Brain pericyte (primary cell): ENCODE measurements at regions not wholly inside any gene's neighbourhood (a gene's known extent, or its start where the extent isn't known, plus 50 kb on each side); places are given as distances from the start of the nearest gene placed in this dataset.

ENCODE experiments used
- DNase-seq: peaks from one replicate; pipeline ENCODE4 v3.0.0-alpha.2; 2012; ENCODE audit warnings: low read depth, low spot score

DNA sequence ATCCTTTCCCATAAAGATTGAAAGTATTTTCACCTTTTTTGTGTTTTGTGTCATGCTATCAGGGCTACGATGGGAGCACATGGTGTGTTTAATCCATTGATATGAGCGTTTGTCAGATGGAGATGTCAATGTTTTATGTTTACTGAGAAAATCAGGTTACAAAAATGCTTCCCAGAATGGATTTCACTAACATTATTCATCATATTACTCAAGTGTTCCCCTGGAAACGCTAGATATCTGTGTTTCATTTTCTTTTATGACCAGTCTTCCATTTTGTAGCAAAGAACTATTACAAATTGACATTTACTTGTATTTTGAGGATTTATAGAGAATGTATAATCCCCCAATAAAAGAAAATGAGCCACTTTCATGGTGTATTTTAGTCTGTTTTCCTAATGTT, 293.5 kb upstream of the AKR1E2 start:
- DNase-seq = no peak

DNA sequence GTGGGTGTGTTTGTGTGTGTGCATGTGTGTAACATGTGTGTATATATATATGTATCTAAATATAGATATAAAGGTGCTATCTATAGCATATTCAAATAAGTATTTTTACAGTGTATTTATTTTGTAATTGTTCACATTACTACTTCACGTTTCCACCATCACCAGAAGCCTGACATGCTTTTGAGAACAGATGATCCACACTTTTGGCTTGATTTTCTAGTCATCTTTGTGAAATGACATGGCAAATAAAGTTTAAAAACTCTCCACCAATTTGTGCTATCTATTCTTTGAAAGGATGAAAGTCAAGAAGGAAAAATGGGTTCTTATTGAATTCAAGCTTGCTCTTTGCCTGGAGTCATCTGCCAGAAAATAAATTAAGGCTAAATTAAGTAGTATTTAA, 294.0 kb upstream of the AKR1E2 start:
- no peak for DNase-seq

DNA sequence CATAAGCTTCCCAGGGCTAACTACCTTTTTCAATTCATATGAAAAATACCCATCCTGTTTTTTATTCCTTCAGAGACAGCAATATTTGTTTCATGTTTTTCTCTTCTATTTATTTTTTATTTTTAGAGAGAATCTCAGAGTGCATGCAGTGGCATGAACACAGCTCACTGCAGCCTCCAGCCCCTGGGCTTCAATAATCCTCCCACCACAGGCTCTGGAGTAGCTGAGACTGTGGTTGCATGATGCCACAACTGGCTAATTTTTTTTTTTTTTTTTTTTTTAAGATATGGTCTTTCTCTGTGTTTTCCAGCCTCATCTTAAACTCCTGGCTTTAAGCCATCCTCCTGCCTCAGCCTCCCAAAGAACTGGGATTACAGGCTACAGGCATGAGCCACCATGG, 296.7 kb upstream of the AKR1E2 start:
- DNase-seq = no peak

DNA sequence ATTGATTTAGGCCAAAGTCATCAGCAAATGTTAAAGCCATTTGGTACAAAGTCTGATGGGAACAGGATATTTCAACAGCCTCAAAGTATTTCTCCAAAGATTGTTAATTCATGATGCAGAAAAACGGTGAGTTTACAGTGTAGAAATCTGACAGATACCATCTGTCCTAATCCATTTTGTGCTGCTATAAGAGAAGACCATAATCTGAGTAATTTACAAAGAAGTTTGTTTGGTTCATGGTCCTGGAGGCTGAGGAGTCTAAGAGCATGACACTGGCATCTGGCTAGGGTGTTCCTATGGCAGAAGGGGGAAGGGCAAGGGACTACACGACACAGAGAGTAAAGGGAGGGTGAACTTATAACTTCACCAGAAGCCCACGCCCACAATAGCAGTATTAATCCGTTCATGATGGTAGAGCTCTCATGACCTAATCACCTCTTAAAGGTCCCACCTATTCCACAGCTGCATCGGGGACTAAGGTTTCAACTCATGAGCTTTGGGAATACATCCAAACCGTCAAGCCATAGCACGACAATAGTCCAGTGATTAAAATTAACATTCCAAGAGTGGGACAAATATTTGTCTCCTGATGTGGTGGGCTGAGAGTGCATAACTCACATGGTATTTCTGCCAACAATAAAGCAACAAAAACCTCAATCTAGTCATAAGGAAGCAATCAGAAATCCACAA, 298.6 kb upstream of the AKR1E2 start:
- no peak for DNase-seq

DNA sequence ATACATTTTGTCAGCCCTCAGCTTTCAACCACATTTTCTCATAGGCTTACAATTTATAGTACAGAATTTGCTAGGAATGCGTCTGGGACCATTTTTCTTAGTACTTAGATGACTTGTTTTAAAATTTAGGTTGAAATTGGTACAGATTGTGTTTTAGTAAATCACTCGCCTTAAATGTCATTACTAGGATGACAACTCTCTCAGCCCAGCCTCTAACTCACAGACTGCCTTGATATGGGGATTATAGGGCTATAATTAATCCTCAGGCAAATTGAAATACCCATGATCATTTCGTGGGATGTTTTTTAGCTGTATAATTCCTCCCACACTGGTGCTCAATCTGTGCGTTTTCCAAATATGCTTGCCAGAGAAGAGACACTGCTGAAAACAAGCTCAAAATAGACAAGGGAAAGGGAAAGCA, 299.7 kb upstream of the AKR1E2 start:
- no peak for DNase-seq

DNA sequence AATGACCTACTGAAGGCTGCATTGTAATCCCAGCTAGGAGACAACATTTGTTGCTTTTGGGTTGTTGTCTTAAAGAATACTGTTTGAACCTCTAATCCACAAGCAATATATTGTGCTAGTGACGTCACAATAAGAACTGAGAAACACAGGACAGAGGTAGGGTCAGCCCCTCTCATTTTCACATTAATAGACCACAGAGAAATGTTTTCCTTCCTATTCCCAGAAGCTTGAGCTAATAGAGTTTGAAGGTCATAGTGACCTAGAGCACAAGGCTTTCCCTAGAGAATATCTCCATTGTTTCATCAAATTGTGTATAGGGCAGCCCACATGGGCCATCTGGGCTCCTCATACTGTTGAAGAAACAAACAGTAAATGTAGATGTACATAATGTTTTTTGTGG, 300.9 kb upstream of the AKR1E2 start:
- DNase-seq = no peak

DNA sequence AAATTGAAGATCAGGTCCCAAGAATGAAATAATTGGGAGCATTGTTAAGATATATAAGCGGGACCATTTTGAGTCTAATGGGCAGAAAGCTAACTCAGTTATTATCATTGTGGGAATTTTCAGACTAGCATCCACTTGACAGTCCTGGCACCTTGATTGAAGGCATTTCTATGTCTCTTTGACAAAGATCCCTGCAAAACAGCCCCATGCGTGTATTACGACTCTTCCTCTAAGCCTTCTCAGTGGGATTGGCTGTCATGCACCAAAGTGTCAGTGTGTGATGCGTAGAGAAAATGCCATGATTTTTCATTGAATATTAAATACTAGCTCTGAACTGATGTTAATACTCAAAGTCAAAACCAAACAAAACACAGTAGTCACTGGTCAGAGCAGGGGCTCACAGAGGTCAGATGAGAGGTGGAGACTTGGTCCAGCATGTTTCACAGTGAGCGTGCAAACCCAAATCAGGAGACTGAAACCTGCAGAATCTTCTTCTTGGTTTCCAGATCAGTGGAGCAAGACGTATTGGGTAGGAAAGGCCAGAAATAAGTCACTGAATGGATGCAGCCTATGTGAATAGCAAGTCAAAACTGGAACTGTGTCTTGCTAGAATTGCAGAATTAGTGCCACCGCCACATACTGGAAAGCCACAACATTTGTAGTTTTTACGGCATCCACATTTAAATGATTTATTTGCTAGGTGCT, 303.6 kb upstream of the AKR1E2 start:
- DNase-seq = no peak

DNA sequence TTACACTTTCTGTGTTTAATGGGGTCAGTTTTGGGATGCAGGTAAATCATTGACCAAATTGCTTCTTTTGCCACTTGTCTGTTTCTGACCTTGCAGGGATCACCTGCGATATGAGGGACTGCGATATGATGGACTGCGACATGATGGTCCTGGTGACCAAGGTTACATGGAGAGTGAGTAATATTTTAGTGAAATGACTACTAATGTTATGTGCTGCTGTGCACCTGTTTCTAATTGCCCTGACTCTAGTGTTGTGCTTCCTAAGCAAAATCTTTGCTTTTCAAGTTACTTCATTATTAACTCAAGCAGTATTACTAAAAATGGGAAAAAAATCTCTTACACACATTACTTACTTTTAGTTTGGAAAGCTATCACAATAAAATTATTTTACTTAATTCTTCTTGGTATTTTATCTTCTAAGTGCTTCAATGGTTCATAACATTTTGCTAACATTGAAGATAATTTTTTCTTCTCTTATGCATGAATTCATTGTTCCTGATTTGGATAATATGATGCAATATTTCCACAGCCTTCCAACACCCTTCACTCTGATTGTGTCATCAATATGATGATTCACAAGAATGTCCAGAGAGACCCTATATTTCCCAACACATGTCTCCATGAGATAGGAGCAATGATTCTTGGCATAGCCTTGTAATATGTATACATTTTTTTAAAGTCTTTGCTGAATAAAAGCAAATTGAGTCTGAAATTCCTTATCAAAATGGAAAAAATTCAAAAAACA, 306.2 kb upstream of the AKR1E2 start:
- DNase-seq = no peak

DNA sequence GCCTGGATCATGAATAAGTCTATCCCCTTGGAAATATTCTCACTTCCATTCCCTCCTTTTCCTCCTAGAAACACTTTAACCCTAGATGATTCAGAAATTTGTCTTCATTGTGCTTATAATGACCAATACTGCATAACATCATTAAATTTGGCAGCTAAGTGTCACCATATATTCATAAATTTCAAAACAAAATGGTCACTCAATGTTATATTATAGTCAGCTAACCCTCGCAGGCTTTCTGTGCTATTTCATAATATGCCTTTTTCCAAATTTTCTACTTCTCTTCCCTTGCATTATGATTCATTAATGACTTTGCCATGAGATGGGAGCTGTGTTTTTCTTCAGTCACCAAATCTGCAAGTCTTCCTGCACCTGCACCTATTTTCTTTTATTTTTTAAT, 308.3 kb upstream of the AKR1E2 start:
- no peak for DNase-seq

DNA sequence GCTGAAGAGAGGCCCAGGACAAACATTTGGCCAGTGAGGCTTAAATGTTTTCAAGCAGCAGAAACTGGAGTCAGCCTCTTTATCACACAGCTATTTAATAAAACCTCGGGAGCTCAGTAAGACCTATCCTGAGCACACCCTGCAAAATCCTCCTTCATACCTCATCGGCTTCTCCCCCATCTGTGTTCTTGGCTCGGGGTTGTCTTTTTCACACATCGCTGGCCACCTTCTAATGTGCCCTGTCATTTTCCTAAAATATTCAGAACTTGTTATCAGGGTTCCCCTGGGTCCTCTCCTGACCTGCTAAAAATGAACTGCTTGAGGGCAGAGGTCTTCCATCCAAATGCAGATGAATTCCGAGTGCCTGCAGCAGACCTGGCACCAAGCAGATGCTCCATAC, 310.3 kb upstream of the AKR1E2 start:
- no peak for DNase-seq

DNA sequence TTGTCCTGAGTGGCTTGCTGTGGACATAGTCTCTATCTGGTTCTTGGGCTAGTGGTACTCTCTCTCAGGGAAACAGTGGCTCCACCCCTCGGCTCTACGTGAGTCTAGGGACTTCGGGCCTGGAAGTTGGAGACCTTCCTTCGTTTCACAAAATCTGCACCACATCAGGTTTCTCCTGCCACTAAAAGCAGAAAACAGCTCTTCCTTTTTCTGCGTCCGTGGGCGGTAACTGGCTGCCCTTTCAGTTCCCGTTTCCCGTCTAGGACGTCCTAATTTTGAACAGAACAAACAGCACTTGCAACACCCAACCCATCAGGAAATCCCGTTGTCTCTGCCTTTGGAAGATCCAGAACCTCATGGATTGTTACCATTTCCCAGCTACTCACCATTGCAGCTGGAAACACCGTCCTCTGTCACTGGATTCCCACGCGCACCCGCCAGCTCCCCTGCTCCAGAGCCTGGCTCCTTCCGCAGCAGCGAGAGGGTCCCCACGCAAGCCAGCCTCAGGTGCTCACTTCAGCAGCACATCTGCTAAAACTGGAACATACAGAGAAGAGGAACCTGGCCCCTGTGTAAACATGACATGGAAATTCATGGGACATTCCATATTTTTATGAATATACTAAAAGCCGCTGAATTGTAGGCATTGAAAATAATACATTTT, 311.4 kb upstream of the AKR1E2 start:
- DNase-seq = no peak

DNA sequence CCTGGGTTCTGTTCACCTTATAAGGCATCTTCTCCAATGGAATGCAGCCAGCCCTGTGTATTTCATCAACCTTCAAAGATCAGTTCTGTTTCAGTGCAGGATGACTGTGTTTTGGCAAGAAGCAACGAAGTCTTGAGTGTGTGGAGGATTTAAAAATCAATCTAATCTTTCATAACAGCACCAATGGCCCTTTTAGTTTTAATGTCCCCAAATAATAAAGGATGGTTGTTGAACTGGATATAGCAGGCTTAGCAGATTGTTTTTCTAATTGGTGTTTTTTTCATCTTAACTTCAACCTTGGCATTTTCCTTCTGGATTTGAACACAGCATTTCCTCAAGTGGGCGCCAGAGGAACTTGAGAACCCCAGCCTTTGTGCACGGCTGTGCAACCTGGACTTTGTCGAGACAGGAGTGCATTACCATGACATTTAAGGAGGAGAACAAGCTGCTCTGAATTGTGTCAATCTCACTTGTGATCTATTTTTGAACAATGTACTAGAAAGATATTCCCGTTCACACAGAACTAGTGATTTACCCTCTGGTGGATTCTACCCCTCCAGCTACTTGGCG, 313.3 kb upstream of the AKR1E2 start:
- no peak for DNase-seq

DNA sequence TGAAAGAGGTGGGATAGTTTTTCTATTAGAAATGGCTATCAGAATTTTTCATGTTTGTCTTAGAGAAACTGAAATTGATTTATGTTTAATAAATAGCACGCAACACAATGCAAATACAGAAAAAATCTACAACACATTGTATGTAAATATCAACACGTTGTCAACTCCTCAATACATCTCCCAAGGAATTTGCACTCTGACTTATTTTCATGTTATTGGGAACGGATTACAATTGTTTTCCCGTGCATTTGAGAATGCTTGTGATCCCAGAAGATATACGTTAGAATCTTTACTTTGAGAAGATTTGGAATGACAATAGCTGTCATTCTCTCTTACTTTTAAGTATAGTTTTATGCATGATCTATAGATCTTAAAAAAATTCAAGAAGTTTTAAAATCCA, 313.8 kb upstream of the AKR1E2 start:
- no peak for DNase-seq

DNA sequence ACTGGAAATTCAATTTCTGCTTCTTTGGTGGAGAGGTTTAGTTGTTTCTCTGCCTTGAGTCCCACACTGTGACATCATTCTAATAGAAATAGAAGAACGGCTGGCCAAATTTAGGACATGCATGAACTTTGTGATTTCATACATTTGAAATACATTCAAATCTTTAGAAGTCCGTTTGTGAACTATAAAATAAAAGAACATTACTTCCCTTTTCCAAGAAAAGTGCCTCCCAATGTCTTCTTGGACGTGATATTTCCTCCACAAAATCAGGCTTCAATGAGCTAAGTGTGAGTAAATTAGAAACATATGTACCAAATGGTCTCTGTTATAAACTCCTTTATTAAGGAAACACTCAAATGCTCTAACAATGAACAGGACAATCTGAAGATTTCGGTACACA, 314.5 kb upstream of the AKR1E2 start:
- no peak for DNase-seq

DNA sequence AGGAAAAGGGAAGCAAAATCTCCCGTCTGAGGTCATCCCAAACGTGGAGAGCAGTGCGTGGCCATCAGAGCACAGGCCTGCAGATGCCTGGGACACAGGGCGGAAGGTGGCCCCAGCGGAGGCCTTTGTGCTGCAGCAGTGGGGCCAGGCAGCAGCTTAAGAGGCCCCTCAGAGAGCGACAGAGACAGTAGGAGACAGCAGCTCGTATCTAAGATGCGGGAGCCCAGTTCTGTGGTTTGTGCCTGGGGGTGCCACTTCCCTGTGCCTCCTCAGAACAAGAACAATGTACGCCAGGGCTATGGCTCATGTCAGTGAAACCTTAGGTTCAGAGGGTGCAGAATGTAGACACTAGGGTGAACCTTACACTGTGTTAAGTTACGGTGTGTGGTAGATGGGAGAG, 316.6 kb upstream of the AKR1E2 start:
- no peak for DNase-seq

DNA sequence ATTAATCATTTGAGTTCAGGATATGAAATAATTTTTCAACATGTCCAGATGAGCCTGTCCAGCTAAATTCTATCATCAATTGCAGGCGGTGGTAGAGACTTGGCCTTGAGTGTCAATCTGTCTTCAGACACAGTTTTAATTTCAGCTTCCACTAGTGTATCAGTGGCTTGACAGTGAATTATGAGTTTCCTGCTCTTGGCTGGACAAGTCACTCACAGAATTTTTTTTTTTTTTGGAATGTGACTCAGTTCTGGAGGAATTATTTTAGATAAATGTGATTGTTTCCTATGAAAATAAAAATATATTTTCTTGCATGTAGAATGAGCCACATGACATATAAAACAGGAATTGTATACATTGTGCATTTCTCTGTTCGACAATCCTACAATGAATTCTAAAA, 319.9 kb upstream of the AKR1E2 start:
- DNase-seq = no peak

DNA sequence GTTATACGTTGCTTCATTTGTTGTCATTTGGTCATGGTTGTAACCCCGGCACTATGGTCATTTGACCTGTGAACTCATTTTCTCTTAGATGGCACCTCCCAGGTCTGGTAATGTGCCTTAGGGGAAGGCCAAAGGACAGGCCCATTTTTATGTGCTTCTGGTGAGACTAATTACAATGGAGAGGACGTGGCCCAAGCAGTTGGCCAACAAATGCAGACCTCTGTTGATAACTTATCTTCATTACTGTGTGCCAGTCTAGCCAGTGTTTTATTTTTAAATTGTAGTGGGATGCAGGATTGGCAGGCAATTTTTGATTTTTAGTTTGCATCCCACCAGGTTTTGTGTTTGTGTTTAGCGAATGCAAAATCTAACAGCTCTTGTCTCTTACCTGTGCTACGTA, 321.5 kb upstream of the AKR1E2 start:
- DNase-seq = no peak

DNA sequence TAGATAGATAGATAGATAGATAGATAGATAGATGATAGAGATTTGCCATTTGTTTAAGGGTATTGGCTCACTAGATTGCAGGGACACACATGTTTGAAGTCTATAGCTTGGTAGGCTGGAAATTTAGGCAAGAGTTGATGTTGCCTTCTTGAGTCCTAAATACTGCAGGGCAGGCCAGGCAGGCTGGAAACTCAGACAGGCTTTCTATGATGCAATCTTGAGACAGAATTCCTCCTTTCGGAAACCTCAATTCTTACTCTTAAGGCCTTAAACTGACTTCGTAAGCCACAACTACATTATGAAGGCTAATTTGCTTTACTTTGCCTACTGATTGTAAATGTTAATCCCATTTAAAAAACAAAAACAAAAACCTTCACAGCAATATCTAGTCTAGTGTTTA, 322.9 kb upstream of the AKR1E2 start:
- DNase-seq = no peak

DNA sequence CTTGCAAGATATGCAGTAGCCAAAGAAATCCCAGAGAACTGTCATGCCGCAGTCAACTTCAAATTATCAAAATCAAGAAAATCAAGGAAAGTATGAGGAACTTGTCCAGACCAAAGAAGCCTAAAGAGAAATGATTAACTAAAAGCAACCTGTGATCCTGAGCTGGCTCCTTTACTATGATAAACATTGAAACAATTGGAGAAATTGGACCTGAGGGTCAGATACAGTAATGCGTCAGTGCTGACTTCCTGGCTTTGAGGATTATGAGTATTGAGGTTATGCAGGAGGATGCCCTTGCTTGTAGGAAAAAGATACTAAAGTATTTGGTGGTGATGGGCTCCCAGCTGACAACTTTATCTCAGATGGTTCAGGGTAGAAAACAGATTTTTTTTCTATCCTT, 324.7 kb upstream of the AKR1E2 start:
- DNase-seq = no peak

DNA sequence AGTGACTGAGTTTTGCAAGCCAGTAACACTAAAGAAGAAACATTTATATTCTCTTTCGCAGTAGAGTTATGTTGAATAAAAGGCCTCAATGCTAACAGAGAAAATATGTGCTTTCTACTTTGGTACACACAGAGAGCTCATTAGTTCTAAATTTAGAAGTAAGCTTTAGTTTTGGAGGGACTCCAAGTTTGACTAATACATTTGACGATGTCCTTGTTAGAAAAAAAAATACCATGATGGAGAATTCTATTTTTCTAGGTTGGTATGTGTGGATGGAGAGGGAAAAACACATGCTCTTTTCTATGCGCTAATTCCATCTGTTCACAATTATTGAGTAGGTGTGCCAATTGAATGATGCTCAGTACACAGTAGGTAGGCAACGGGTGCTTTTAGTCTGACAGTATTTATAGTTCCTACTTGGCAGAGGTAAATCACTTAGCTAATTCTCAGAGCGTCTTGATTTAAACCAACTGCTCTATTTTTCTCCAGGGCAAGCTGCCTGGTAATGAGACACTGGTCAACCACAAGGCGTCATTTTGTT, 327.2 kb upstream of the AKR1E2 start:
- peak; percentile 47 for DNase-seq

DNA sequence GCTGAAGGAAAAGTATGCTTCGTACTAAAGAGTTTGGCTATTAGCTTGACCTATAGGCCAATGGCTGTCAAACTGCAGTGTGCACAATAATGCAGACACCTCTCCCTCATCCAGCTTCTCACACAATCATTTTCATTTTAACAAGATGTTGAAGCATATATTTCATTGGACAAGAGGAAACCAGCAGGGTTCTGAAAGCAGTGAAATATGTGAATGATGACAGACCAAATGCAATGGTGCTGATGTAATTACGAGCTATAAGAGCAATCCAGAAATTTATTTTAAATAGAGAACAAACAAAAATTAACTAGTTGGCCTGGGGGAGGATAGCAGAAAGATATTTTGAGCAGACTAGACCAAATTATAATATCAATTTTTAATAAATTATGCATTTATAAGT, 331.5 kb upstream of the AKR1E2 start:
- DNase-seq = no peak

DNA sequence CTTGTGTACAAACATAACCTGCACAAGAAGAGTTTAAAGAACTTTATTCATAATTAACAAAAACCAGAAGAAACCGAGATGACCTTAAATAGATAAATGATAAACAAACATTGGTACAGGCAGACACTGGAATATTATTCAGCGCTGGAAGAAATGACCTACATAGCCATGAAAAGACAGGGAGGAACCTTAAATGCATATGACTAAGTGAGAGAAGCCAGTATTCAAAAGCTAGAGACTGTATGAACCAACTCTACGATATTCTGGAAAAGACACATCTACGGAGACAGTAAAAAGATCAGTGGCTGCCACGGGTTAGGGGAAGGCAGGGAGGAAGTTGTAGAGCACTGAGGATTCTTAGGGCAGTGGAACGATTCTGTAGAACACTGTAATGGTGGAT, 333.8 kb upstream of the AKR1E2 start:
- no peak for DNase-seq
